ENCODE measurements at regions not wholly inside any gene's neighbourhood (a gene's known extent, or its start where the extent isn't known, plus 50 kb on each side); places are given as distances from the start of the nearest gene placed in this dataset.

DNA sequence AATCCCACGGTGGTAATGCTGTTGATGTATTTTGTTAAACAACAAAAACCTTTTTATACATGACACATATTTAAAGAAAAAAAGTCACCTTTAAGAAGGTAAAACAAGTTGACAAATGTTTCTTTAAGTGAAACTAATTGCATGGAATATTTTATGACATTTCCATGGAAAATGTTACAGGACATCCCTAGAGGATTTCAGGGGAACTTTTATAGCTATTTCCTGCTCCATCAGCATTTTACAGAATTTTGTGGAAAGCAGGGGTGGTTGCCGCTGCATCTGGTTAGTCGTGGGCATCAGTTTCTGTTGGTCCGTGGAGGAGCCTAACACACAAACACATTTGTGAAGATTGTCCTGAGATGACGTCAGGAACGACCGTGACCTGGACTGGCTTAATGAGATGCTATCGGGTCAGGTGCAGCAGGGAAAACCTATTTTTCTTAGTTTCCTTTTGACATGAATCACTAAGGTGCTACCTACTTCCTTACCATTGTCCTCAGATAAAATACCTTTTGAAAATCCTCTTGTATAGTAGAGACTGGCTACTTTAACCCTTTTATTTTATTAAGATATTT lies 305.1 kb downstream of the MAP2K6 start:
- DNase-seq (ENCODE audit: low spot score): no peak

DNA sequence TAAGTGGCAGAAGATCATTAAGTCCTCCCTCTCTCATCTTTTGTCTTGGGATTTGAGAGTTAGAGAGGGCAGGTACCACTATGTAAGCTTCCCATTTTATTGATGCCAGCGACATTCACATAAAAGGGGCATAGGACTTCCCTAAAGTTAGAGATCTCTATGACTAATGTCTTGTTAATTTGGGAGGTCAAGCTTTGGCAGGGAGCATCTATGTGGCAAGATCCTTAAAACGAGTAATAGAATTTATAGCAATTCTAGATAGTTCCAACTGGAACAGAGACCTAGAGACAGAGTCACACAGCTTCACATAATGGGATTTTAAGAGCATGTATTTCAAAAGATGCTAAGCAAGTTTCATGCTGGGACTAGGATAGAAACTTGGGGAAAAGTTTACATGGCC lies 308.0 kb downstream of the MAP2K6 start:
- DNase-seq (ENCODE audit: low spot score): no peak

DNA sequence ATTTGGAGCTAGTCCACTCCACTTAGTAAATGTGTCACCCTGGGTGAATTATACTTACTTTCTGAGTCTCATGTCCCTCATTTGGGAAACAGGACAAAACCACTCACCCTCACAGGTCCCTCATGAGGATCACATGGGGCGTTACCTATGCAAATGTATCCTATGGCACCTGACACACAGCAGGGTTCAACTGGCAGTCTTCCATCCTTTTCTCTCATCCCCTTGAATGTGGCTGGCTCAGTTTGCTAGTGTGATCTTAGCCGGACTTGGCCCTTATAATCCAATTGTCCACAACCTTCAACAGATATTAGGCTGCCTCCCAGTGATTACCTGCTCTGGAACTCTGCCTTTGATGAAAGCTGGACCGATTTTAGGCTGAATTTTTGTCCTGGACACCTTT lies 308.8 kb downstream of the MAP2K6 start:
- no peak for DNase-seq (ENCODE audit: low spot score)

DNA sequence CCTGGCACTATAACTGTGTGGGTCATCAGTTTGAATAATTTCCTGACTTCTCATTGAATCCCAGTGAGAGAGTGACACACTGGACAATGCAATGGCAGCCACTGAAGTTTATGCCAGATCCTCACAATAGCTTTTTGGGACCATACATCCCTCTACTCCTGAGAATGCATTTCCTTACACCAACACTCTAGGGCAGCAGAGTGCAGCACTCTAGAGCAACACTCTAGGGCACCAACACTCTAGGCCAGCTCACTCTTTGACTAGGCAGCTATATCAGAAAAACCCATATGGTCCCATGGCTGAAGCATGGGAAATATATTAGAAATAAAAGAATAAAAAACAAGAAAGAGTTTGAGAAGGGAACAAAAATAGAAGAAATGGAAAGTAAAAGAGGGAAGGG lies 309.2 kb downstream of the MAP2K6 start:
- no peak for DNase-seq (ENCODE audit: low spot score)

DNA sequence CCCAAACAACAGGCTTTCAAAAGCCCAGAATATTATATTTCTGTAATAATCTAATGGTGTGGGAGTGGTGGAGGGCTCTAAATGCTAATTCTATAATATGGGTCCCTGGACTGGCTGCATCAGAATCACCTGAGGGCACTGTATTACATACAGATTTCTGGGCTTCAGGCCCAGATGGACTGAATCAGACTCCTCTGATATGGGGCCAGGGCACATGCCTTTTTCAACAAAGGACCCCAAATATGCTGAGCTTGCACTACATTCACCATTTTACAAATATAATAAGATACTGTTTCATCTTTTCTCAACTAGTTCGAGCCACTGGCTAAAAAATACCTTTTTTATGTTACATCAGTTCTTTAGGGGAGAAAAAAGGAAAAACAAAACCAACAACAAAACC lies 309.7 kb downstream of the MAP2K6 start:
- DNase-seq (ENCODE audit: low spot score): no peak

DNA sequence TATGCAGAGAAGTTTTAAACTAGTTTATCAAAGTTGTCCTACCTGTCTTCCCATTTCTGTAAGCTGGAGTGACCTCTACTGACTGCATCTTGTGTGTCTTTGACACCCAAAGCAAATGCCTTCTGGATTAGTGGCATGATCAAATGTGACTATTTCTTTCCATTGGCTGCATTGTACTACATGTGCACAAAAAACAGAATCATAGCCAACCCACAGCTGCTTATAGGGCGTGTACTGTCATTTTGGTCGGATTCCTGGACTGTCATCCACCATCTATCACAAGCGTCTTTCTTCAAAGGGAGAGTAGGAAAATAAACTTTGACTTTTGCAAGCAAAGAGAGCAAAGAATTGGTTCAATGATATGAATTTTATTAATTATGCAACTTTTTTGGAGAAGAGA lies 310.6 kb downstream of the MAP2K6 start:
- no peak for DNase-seq (ENCODE audit: low spot score)

DNA sequence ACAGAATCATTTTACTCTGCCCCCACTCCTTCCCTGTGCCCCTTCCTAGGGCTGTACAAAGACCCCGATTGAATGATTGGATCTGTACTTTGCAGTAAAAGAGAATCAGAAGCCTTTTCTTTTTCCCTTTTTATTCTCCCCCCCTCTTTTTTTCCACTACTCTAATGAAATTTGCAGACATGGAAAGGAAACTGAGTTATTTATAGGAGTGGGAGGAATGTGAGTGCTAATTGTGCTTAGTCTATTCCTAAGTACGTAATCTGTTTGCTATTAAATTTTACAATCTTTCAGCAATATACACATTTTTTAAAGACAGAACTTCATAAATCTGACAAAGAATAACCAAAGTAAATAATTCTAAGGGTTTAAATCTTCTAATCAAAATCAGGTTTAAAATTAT lies 314.3 kb downstream of the MAP2K6 start:
- no peak for DNase-seq (ENCODE audit: low spot score)

DNA sequence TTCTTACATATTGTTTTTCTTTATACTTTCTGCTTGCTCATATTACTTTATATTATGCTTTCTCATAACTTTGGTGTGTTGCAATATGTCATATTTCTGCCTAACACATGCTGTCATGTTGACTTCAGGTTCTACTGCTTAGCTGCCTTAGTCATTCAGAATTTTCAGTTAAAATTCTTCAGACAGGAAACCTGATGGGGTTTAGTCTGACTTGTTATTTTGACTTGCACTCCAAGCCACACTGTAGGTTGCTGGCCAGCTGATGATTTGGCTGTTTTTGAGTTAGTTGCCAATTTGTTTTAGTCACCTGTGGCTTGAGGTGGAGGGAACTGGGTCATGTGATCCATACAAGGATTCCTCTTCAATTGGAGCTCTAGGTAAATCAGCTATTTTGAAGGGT lies 315.4 kb downstream of the MAP2K6 start:
- no peak for DNase-seq (ENCODE audit: low spot score)

DNA sequence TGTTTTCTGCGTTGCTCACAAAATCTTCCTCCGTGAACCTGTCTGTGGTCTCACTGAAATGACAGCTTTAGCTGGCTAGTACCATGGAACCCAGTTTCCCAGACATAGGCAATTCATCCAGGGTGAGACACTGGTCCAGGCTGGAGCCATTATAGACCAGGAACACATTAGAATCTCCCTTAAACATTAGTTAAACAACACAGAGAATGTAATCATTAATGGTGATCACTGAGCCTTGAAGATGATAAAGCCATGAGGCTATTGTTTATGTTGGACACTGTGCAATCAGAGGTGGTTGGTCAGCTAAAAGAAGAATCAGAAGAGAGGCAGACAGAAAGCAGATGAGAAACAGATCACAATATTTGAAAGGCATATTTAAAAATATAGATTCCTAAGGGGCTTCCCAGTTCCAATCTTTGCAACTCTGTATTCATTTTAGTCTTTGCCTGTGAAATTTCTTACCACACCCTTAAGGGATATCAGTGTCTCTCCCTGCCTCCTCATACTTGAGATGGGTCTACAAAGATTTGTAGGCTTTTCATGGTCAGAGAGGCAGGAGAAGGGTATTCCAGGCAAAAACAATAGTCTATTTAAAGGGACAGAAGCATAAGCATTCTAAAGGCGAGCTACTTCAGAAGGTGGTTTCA lies 317.9 kb downstream of the MAP2K6 start:
- no peak for DNase-seq (ENCODE audit: low spot score)

DNA sequence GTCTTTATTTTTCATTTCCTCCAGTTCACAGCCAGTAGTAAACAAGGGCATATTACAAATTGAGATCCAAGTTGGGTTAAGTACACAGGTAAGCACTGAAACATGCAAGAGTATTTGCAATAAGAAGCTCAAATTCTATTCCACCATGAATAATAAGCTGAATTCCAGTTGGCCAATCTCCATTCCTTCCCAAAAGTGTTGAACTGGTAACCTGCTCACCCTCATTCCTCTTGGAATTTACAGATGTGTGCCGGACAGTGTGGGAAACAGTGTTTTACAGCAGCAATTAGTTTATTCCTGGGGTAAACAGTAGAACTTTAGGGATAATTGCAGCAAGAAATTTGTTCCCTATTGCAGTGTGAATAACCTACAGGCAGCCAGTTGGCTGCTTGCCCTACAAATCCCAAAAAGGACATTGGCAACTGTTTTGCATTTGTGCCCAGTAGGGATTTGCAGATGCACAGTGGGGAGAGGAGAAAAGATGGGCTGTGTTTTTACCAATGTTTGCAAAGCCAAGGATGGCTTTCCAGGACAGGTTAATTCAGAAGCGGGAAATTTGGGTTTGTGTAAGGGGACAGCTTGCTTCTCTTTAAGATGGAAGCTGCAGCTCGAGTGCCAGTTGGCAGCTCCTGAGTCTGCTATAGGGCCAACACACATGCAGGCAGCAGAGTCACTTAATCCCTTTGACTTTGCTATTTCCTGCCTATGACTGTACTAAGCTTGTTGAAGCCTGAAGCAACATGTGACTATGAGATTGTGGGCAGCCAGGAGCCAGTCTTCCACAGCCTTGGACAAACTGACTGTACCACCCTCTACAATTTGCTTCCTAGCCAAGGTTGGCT lies 318.9 kb downstream of the MAP2K6 start:
- no peak for DNase-seq (ENCODE audit: low spot score)

DNA sequence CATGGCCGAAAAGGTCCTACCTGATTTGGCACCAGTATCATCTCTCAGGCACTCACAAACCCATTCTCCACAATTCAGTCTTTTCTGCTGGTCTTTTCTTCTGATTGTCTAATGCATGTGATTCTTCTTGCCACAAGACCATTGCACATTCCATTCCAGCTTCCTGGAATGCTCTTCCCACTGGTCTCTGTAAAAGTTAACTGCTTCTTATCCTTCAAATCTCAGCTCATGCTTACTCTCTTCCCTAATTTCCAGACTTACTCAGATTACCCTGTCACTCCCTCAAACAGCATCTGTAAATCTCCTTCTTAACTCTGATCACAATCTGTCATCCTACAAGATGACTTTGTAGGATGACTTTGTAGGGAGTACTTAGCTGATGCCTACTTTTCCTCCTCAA lies 320.2 kb downstream of the MAP2K6 start:
- DNase-seq (ENCODE audit: low spot score): no peak

DNA sequence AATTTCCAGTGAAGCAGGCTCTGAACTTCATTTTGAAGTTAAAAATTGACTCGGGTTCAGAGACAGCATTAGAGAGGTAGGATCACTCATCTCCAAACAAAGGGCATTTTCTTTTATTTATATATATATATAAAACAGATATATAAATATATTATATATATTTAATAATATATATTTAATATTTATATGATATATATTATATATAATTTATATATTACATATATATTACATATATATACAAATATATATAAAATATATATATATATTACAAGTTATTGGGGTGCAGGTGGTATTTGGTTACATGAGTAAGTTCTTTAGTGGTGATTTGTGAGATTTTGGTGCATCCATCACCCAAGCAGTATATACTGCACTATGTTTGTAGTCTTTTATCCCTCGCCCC lies 320.8 kb downstream of the MAP2K6 start:
- no peak for DNase-seq (ENCODE audit: low spot score)

DNA sequence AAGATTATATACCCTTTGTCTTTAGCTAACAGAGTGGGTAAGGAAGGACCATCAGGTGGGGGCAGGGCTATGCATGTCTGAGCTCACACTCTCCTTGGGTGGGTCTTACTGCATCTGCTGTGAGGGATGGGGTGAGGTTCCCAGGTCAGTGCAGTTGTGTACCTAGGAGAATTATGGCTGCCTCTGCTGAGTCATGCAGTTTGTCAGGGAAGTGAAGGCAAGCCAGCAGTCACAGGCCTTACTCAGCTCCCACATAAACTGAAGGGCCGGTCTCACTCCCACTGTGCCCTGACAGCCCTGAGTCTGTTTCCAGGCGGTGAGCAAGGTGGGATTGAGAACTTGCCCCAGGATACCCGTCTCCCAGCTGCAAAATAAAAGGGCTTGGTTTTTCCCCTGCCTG lies 328.6 kb downstream of the MAP2K6 start:
- no peak for DNase-seq (ENCODE audit: low spot score)

DNA sequence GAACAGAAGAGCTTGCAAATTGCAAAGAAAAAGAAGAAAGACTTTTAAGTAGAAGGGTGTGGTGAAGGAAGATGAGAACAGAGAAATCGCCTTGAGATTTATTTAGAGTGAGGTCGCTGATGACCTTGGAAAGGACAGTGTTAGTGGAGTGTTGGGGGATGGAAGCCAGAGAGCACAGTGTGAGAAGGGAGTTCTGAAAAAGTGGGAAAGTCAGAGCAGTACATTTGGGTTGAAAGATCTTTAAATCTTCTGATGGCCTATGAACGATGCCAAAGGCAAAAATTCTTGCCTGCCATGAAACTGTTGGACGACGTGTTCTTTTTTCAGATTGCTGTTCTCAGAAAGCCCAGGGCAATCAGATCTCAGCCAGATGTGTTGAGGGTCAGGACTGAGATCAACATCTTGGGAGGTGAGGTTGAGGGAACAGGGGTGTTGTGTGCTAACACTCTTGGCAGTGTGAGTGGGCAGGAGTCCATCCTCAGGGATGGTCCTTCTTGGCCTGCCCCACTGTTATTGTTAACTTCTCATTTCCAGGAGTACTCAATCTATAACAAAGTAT lies 330.1 kb downstream of the MAP2K6 start:
- DNase-seq (ENCODE audit: low spot score): no peak

DNA sequence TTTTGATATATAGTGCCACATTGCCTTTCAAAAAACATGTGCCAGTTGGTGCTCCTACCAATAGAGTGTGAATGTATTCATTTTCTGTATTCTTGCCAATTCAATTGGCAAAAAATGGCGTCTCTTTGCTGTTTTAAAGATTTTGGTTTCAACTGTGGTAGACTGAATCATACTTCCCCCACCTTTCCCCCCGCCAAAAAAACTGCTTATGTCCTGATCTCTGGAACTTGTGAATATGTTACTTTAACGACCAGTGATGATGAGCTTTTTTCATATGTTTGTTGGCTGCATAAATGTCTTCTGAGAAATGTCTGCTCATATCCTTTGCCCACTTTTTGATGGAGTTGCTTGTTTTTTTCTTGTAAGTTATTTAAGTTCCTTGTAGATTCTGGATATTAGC lies 325.1 kb upstream of the KCNJ16 start:
- no peak for DNase-seq (ENCODE audit: low spot score)

DNA sequence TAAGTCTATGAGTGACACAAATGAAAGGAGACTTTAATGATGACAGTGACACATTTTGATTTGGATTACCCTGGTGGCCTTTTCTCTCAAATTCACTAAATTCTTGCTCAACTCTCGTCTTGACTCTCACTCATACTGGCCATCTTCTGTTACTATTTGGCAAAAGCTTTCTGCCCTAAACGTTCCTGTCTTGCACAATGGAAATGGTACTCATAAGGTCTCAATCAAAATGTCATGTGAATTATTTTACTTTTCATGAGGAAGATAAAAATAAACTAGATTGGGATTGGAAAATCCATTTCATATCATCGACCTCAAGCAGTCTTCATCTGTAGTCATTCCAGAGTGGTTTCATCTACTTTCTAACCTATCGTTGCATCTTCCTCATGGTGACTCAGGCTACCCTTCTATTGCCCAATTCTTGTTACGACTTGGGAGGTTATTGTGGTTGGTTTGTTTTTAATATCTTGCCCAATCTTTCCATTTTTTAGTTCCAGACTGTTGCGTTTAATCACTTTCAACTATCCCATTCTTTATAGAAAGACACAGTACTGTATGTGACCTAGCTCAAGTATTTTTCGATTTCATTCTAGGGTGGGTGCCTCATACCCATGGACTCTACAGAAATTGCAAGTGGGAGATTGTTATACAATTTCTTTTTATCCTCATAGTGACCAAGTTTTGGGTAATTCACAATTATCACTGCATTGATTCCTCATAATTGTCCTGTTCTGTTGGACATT lies 317.2 kb upstream of the KCNJ16 start:
- DNase-seq (ENCODE audit: low spot score): no peak

DNA sequence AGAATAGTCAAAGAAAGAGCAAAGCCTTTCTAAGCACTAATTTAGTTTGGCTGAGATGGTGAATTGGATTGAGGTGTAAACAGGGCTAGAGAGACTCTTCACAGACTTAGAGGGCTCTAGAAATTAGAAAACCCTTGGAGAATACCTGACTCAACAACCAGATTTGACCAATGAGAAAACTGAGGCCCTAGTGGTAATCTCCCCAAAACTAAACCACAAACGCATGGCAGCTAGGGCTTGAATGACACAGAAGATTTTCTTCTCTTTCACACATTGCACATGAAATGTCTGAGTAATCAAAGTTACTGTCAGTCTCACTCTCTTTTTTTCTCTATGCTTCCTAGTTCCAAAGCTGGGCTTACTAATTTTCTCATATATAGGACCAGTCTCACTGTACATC lies 314.5 kb upstream of the KCNJ16 start:
- no peak for DNase-seq (ENCODE audit: low spot score)

DNA sequence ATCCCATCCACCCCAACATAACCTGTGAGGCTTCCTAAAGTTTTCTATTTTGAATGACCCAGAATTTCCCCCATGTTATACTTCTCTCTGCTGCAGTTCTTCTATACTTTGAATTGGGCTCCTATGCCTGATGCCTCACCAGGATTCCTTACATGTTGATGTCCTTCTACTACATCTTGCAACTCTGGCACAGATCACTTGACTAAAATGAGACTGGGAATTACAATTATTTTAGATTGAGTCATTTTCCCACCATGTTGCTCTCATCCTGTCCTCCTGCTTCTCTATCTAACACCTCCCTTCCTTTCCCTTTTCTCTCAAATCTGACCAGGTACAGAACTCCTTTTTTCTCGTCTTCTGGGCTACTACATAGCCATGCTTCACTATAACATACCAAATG lies 314.0 kb upstream of the KCNJ16 start:
- no peak for DNase-seq (ENCODE audit: low spot score)

DNA sequence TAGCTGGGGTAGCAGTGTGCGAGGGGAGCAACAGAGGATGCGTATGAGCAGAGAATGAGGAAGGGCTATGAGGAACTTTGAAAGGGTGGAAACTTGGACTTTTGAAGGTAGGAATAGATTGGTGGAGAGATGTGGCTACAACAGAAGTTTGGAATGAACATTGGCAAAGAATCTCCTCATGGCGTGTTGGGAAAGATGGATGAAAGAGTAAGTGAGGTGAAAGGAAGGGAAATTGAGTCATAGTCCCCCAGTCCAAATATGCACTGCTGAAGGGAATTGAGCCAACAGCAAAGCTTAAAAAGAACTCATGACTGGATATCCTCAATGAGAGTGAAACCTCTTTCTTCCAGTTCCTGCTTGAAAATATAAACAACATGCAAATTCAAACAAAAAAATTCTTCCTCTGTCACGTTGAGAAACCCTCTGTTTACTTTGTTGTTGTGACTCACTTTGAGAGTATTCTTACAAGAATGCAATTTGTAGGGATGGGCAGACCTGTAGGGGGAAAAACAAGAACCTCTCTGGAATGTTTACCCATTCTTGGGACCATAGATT lies 313.2 kb upstream of the KCNJ16 start:
- no peak for DNase-seq (ENCODE audit: low spot score)

DNA sequence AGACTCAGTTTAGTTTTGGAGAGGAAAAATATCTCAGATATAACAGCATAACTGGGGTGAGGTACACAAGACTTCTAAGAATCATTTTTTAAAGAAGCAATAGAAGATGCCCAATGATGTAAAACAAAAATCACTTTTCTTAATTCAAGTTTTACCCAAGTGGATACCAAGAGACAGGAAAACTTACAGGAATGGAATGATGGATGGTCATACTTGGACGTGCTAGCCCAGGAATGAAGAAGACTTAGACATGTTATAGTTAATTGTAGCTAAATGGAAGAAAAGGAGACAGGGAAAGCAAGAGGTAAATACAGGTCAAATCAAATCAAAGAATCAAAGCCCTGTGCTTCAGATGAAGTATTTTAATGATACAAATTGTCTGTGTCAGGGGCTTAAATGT lies 312.7 kb upstream of the KCNJ16 start:
- no peak for DNase-seq (ENCODE audit: low spot score)

DNA sequence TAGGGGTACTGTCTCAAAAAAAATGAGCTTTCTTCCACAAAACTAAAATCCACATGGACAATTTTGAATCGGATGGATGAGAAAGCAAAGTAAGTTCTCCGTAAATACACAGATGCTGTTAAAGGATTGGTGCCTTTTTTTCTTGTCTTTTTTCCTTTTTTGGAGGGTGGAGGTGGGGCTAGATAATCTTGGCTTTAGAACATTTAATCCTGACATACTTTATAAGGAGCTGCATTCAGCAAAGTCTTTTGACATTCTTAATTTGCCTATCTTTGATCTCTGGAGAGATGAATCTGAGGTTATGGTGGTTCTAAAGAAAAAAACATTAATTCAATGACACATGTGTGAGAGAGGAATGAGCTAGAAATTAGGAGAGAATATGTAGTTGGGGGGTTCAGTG lies 312.3 kb upstream of the KCNJ16 start:
- no peak for DNase-seq (ENCODE audit: low spot score)

DNA sequence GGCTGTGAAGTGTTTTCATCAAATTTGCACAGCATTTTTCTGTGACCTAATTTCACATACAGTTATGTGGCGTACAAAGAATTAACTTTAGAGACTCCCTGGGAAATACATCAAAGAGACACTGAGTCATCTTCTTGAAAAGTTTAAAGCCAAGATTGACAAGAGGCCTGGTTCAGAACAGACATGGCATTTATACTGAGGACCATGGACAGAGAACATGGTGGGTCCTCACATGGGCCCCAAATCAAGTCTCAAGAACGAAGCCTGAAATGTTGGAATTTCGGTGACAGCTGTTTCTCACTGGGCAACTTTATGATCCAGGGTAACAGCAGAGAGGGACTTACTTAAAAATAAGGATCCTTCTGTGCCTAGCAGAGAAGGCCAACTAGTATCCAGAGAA lies 311.5 kb upstream of the KCNJ16 start:
- no peak for DNase-seq (ENCODE audit: low spot score)

All from hematopoietic multipotent progenitor cell treated with erythropoietin and hydrocortisone succinate and interleukin-3 and kit ligand, for 17 days (in vitro differentiated cells).